Neuronal stem cell (in vitro differentiated cells): ENCODE measurements at regions not wholly inside any gene's neighbourhood (a gene's known extent, or its start where the extent isn't known, plus 50 kb on each side); places are given as distances from the start of the nearest gene placed in this dataset.

Experiments used
- DNase-seq: peaks from one replicate; pipeline ENCODE4 v3.0.0-alpha.2; 2013; ENCODE audit warnings: low spot score
- H2AFZ ChIP-seq: one replicate; pipeline ENCODE4 v1.6.1; 2013; ENCODE audit warnings: mild to moderate bottlenecking, low read length, inconsistent platforms
- H2AK5ac ChIP-seq: 2 replicates; pipeline ENCODE4 v1.6.1; 2013; ENCODE audit warnings: low read depth, mild to moderate bottlenecking, inconsistent platforms, low read length, moderate library complexity, mixed read lengths
- H2BK120ac ChIP-seq: 2 replicates; pipeline ENCODE4 v1.6.1; 2013; ENCODE audit warnings: low read depth, mild to moderate bottlenecking, inconsistent platforms, low read length, moderate library complexity, mixed read lengths
- H2BK12ac ChIP-seq: one replicate; pipeline ENCODE4 v1.6.1; 2013; ENCODE audit warnings: low read length, inconsistent platforms
- H2BK15ac ChIP-seq: 2 replicates; pipeline ENCODE4 v1.6.1; 2013; ENCODE audit warnings: mild to moderate bottlenecking, low read length, inconsistent platforms, mixed read lengths
- H2BK5ac ChIP-seq: one replicate; pipeline ENCODE4 v1.6.1; 2013; ENCODE audit warnings: inconsistent platforms, mild to moderate bottlenecking, low read length, moderate library complexity
- H3K14ac ChIP-seq: one replicate; pipeline ENCODE4 v1.6.1; 2013; ENCODE audit warnings: low read length, inconsistent platforms
- H3K18ac ChIP-seq: 2 replicates; pipeline ENCODE4 v1.6.1; 2013; ENCODE audit warnings: low read length, inconsistent platforms
- H3K23ac ChIP-seq: 2 replicates; pipeline ENCODE4 v1.6.1; 2013; ENCODE audit warnings: low read depth, mild to moderate bottlenecking, mixed read lengths, low read length, inconsistent platforms; ENCODE audit not compliant: poor library complexity
- H3K27ac ChIP-seq: replicated peaks from 3 replicates; pipeline ENCODE4 v1.5.1; 2013; ENCODE audit warnings: low read length, inconsistent platforms
- H3K27me3 ChIP-seq, 3 experiments: 2 replicates each; pipeline ENCODE4 v1.6.1; 2013; ENCODE audit warnings: low read length in 3 of 3, mild to moderate bottlenecking in 2 of 3, inconsistent platforms in 1 of 3, low read depth in 1 of 3, mixed read lengths in 1 of 3, moderate library complexity in 1 of 3; ENCODE audit not compliant: control insufficient read depth in 3 of 3, insufficient read depth in 3 of 3
- H3K36me3 ChIP-seq, 2 donors: replicated peaks in 1 of 2; 2 replicates each; pipeline ENCODE4 v1.6.1; 2013; ENCODE audit warnings: low read length in 2 of 2; ENCODE audit not compliant: control insufficient read depth in 2 of 2, insufficient read depth in 2 of 2
- H3K4ac ChIP-seq: 2 replicates; pipeline ENCODE4 v1.6.1; 2013; ENCODE audit warnings: inconsistent platforms, mild to moderate bottlenecking, low read length, moderate library complexity
- H3K4me1 ChIP-seq, 2 donors: 1 replicate in 1 of 2; 2 replicates in 1 of 2; pipeline ENCODE4 v1.6.1; 2013; ENCODE audit warnings: low read length in 2 of 2, low read depth in 1 of 2; ENCODE audit not compliant: control insufficient read depth in 2 of 2, insufficient read depth in 1 of 2
- H3K4me2 ChIP-seq: one replicate; pipeline ENCODE4 v1.6.1; 2013; ENCODE audit warnings: mild to moderate bottlenecking, low read length, inconsistent platforms; ENCODE audit not compliant: insufficient read depth, poor library complexity, severe bottlenecking
- H3K4me3 ChIP-seq, 2 donors: 2 replicates each; pipeline ENCODE4 v1.5.1; 2013; ENCODE audit warnings: low read length in 2 of 2, mild to moderate bottlenecking in 2 of 2, inconsistent platforms in 1 of 2, moderate library complexity in 1 of 2
- H3K79me1 ChIP-seq: one replicate; pipeline ENCODE4 v1.6.1; 2013; ENCODE audit warnings: low read depth, mild to moderate bottlenecking, inconsistent platforms, low read length, moderate library complexity
- H3K9ac ChIP-seq: one replicate; pipeline ENCODE4 v1.6.1; 2013; ENCODE audit warnings: mild to moderate bottlenecking, low read depth, low read length, inconsistent platforms; ENCODE audit not compliant: poor library complexity
- H3K9me3 ChIP-seq, 2 donors: replicated peaks in 1 of 2; 2 replicates each; pipeline versions ENCODE3 to v1.6.1; 2013; ENCODE audit warnings: low read length in 2 of 2, mild to moderate bottlenecking in 2 of 2, inconsistent platforms in 1 of 2, low read depth in 1 of 2, mixed read lengths in 1 of 2, moderate library complexity in 1 of 2; ENCODE audit not compliant: control insufficient read depth in 2 of 2, insufficient read depth in 1 of 2
- H4K8ac ChIP-seq: one replicate; pipeline ENCODE4 v1.6.1; 2013; ENCODE audit warnings: low read depth, mild to moderate bottlenecking, inconsistent platforms, low read length, moderate library complexity
- H4K91ac ChIP-seq: one replicate; pipeline ENCODE4 v1.6.1; 2013; ENCODE audit warnings: low read length, low read depth, mild to moderate bottlenecking, inconsistent platforms; ENCODE audit not compliant: poor library complexity
- WGBS, 2 donors: extraction: QIAGEN DNeasy Blood & Tissue Kit; methylation state at CpG; one replicate each; pipeline ENCODE4 v1.1.7; 2013; ENCODE audit warnings: missing lambda C conversion rate in 2 of 2, mixed read lengths in 1 of 2; ENCODE audit not compliant: insufficient read length in 2 of 2, insufficient replicate concordance in 1 of 2; ENCODE audit errors: extremely low coverage in 2 of 2; 5-methylcytosine and 5-hydroxymethylcytosine counted together

GRCh38 chr13:111975539-111976473, 91.1 kb upstream of the SOX1 start:
- Histone ChIP-seq H3K18ac (peak overlapping the region; percentile 68), H4K91ac (no peak overlapping the region), H3K9ac (no peak overlapping the region), H3K4me2 (no peak overlapping the region), H3K79me1 (peaks cover 4% of the 10 kb centered on the region), H3K4me3 (peak overlapping the region in 1 of 2 donors; percentile 34), H3K9me3 (peaks cover 0 to 11% of the 10 kb centered on the region in 2 donors), H2BK15ac (no peak overlapping the region), H3K23ac (peak overlapping the region; percentile 13), H3K27me3 (peaks cover 0 to 10% (median 0%) of the 10 kb centered on the region in 3 experiments), H2BK12ac (no peak overlapping the region), H3K4me1 (peaks cover 24 to 32% of the 10 kb centered on the region in 2 donors), H2AFZ (no peak overlapping the region), H4K8ac (no peak overlapping the region), H3K14ac (peak overlapping the region; percentile 40), H3K27ac (no peak overlapping the region), H3K36me3 (peaks cover 0 to 3% of the 10 kb centered on the region in 2 donors), H2BK120ac (no peak overlapping the region), H2BK5ac (no peak overlapping the region), H3K4ac (no peak overlapping the region), H2AK5ac (peak overlapping the region; percentile 66)
- WGBS, 2 donors = no CpG with 5 or more reads among the region's 49 CpGs
- no peak for DNase-seq

GRCh38 chr13:111976474-111977178, 90.3 kb upstream of the SOX1 start:
- no CpG with 5 or more reads among the region's 17 CpGs for WGBS, 2 donors

GRCh38 chr13:111977179-111977506, 89.8 kb upstream of the SOX1 start:
- Histone ChIP-seq H3K23ac (no peak overlapping the region), H2BK120ac (no peak overlapping the region), H3K4me3 (no peak overlapping the region), H3K9me3 (peaks cover 0 to 11% of the 10 kb centered on the region in 2 donors), H3K14ac (no peak overlapping the region), H2AFZ (no peak overlapping the region), H3K4me1 (peaks cover 19 to 24% of the 10 kb centered on the region in 2 donors), H3K9ac (no peak overlapping the region), H2BK5ac (no peak overlapping the region), H4K91ac (no peak overlapping the region), H3K4me2 (no peak overlapping the region), H3K27ac (no peak overlapping the region), H2BK15ac (no peak overlapping the region), H2AK5ac (no peak overlapping the region), H3K4ac (no peak overlapping the region), H3K18ac (no peak overlapping the region), H2BK12ac (no peak overlapping the region), H3K79me1 (peaks cover 4% of the 10 kb centered on the region), H3K27me3 (peaks cover 0 to 14% (median 0%) of the 10 kb centered on the region in 3 experiments), H3K36me3 (peaks cover 0 to 3% of the 10 kb centered on the region in 2 donors), H4K8ac (no peak overlapping the region)
- no CpG with 5 or more reads among the region's 13 CpGs for WGBS, 2 donors
- no peak for DNase-seq

More at GRCh38 chr13:111976474-111977178, 90.3 kb upstream of the SOX1 start:
- Histone ChIP-seq H3K9ac (no peak overlapping the region), H2BK12ac (no peak overlapping the region), H3K36me3 (peaks cover 0 to 3% of the 10 kb centered on the region in 2 donors), H2BK15ac (no peak overlapping the region), H3K27ac (no peak overlapping the region), H3K4me3 (no peak overlapping the region), H3K4me1 (peaks cover 21 to 29% of the 10 kb centered on the region in 2 donors), H3K9me3 (peaks cover 0 to 11% of the 10 kb centered on the region in 2 donors), H3K79me1 (peaks cover 4% of the 10 kb centered on the region), H3K4me2 (no peak overlapping the region), H3K27me3 (peaks cover 0 to 14% (median 0%) of the 10 kb centered on the region in 3 experiments), H4K8ac (no peak overlapping the region), H2AK5ac (no peak overlapping the region), H3K4ac (no peak overlapping the region), H2BK5ac (no peak overlapping the region), H4K91ac (no peak overlapping the region), H3K14ac (no peak overlapping the region), H2BK120ac (no peak overlapping the region), H3K23ac (no peak overlapping the region), H2AFZ (no peak overlapping the region), H3K18ac (no peak overlapping the region)
- no peak for DNase-seq

- H2BK5ac ChIP-seq = no peak overlapping the region
- H3K18ac ChIP-seq = no peak overlapping the region
- H3K9me3 ChIP-seq = peaks cover 0 to 11% of the 10 kb centered on the region in 2 donors
- H2BK120ac ChIP-seq = no peak overlapping the region
- peaks cover 0 to 3% of the 10 kb centered on the region in 2 donors for H3K36me3 ChIP-seq
- no CpG with 5 or more reads among the region's 4 CpGs for WGBS, 2 donors
- H4K8ac ChIP-seq = no peak overlapping the region
- H2BK15ac ChIP-seq = no peak overlapping the region
- DNase-seq = no peak
- H3K14ac ChIP-seq = no peak overlapping the region
- H3K4me1 ChIP-seq = peaks cover 11 to 14% of the 10 kb centered on the region in 2 donors
- no peak overlapping the region for H2AK5ac ChIP-seq
- no peak overlapping the region for H4K91ac ChIP-seq
- H3K4ac ChIP-seq = no peak overlapping the region
- no peak overlapping the region for H2BK12ac ChIP-seq
- no peak overlapping the region for H3K23ac ChIP-seq
- peaks cover 0 to 7% (median 0%) of the 10 kb centered on the region in 3 experiments for H3K27me3 ChIP-seq
- H3K9ac ChIP-seq = no peak overlapping the region
- H3K4me3 ChIP-seq = no peak overlapping the region
- H3K79me1 ChIP-seq = peaks cover 4% of the 10 kb centered on the region
- no peak overlapping the region for H2AFZ ChIP-seq
- no peak overlapping the region for H3K27ac ChIP-seq
- no peak overlapping the region for H3K4me2 ChIP-seq
Observed at GRCh38 chr13:111978546-111978945, 88.4 kb upstream of the SOX1 start.
